GM12878 (cell line): ENCODE measurements at regions not wholly inside any gene's neighbourhood (a gene's known extent, or its start where the extent isn't known, plus 50 kb on each side); places are given as distances from the start of the nearest gene placed in this dataset.

Source experiments
- CTCF ChIP-seq, 3 experiments: IDR thresholded peaks in 2 of 3; conservative IDR thresholded peaks in 1 of 3; 2 replicates each; pipeline ENCODE4 v1.5.1; 2011; ENCODE audit warnings: low read depth in 3 of 3, low read length in 3 of 3, mild to moderate bottlenecking in 3 of 3, control low read depth in 2 of 3, moderate library complexity in 2 of 3, inconsistent platforms in 1 of 3, mixed read lengths in 1 of 3; ENCODE audit not compliant: control insufficient read depth in 2 of 3, insufficient read depth in 1 of 3; ENCODE audit errors: extremely low read depth in 1 of 3
- ELK1 ChIP-seq: IDR thresholded peaks from 2 replicates; pipeline ENCODE4 v1.6.1; 2012; ENCODE audit warnings: low read depth, low read length, improper control_type of control experiment
- JUND ChIP-seq: IDR thresholded peaks from 2 replicates; pipeline ENCODE4 v1.6.1; 2012; ENCODE audit warnings: low read depth, mild to moderate bottlenecking, low read length, improper control_type of control experiment, moderate library complexity
- KDM1A ChIP-seq: fragments of 200-600 bp; sonication (generic); IDR thresholded peaks from 2 replicates; pipeline ENCODE4 v1.6.1; 2016; ENCODE audit warnings: borderline replicate concordance
- STAT3 ChIP-seq: IDR thresholded peaks from 2 replicates; pipeline ENCODE4 v1.6.1; 2011; ENCODE audit warnings: low read depth, low read length, improper control_type of control experiment
- TAF1 ChIP-seq: IDR thresholded peaks from 2 replicates; pipeline ENCODE4 v1.6.1; 2011; ENCODE audit warnings: mild to moderate bottlenecking, low read depth, low read length, borderline replicate concordance

GRCh38 chr3:90043287-90043686 is 935.9 kb downstream of the EPHA3 start:
- TF ChIP-seq ELK1 (no peak), KDM1A (no peak), JUND (no peak), CTCF (IDR thresholded peaks at IDR 0.05 in 2 of 3, conservative IDR thresholded peaks at IDR 0.05 in 1 of 3; ENCODE audit: control insufficient read depth in 2 of 3, extremely low read depth in 1 of 3, insufficient read depth in 1 of 3, low read depth in 3 of 3, low read length in 3 of 3) (no peak), STAT3 (no peak), TAF1 (no peak)
